NCI-H2029 (cell line): ENCODE measurements at regions not wholly inside any gene's neighbourhood (a gene's known extent, or its start where the extent isn't known, plus 50 kb on each side); places are given as distances from the start of the nearest gene placed in this dataset.
A peak's percentile ranks its signal among the peaks of the same experiment; 100 is the strongest.
"Not testable (repeated sequence)": the region's sequence is repeated elsewhere in the genome, so short reads cannot be mapped to it uniquely, and the experiment has no call there.

Experiments
- DNase-seq: peaks from one replicate; lab custom pipeline; 2025; lab: John Stamatoyannopoulos, UW

- DNase-seq: no peak
These were observed 1070.1 kb downstream of the BRD1 start for GRCh38 chr22:48757581-48757980.

DNA sequence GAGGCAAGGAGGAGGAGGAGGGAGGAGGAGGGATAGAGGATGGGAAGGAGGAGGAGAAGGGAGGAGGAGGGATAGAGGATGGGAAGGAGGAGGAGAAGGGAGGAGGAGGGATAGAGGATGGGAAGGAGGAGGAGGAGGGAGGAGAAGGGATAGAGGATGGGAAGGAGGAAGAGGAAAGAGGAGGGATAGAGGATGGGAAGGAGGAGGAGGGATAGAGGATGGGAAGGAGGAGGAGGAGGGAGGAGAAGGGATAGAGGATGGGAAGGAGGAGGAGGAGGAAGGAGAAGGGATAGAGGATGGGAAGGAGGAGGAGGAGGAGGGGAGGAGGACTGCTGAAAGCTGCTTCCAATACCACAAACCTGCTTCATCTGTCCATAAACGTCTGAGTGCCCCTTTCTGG is 1070.5 kb downstream of the BRD1 start:
- DNase-seq: not testable (repeated sequence)

- DNase-seq: no peak
These were observed 1071.2 kb downstream of the BRD1 start for GRCh38 chr22:48756146-48757111.

GRCh38 chr22:48755059-48755949 is 1072.4 kb downstream of the BRD1 start:
- DNase-seq: no peak

DNA sequence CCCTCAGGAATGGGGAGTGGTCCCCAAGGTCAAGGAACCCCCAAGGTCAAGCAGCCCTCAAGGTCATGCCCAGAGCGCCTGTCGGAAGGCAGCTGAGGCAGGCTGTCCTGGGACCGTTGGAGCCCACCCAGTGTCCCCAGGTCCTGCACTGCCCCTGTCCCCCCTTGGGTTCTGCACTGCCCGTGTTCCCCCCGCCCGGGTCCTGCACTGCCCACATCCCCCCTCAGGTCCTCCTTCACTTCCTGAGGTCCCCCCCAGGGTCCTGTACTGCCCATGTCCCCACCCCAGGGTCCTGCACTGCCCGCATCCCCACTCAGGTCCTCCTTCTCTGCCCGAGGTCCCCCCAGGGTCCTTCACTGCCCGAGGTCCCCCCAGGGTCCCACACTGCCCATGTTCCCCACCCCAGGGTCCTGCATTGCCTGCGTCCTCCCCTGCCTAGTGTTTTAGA is 1073.0 kb downstream of the BRD1 start:
- no peak for DNase-seq

GRCh38 chr22:48753752-48754517 is 1073.7 kb downstream of the BRD1 start:
- no peak for DNase-seq

DNA sequence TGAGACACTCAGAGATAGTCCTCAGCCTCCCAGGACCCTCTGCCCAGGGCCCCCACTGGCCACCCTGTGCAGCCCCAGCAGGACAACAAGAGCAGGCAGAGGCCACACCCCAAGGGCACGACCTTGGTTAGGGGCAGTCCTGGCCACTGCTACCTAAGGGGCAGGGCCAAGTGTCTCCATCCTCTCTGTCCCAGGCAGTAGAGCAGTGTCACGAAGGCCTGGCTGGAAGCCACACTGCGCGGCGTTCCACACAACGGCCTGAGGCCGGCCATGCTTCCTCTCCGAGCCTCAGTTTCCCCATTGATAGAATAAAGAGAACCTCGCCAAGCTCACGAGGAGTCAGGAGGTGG is 1074.3 kb downstream of the BRD1 start:
- no peak for DNase-seq

- DNase-seq: no peak
These were observed 1075.0 kb downstream of the BRD1 start for GRCh38 chr22:48752451-48753380.

- no peak for DNase-seq
These were observed 1075.9 kb downstream of the BRD1 start for GRCh38 chr22:48751539-48752437.

- DNase-seq: no peak
These were observed 1076.7 kb downstream of the BRD1 start for GRCh38 chr22:48750826-48751440.

DNA sequence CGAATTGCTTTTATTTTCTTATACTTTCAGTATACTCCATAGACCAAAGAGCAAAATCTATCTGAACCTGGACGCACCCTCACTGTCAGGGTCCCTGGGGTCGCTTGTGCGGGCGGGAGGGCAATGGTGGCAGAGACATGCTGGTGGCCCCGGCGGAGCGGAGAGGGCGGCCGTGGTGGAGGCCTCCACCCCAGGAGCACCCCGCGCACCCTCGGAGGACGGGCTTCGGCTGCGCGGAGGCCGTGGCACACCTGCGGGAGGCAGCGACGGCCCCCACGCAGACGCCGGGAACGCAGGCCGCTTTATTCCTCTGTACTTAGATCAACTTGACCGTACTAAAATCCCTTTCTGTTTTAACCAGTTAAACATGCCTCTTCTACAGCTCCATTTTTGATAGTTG is 1077.4 kb downstream of the BRD1 start:
- DNase-seq: no peak

DNA sequence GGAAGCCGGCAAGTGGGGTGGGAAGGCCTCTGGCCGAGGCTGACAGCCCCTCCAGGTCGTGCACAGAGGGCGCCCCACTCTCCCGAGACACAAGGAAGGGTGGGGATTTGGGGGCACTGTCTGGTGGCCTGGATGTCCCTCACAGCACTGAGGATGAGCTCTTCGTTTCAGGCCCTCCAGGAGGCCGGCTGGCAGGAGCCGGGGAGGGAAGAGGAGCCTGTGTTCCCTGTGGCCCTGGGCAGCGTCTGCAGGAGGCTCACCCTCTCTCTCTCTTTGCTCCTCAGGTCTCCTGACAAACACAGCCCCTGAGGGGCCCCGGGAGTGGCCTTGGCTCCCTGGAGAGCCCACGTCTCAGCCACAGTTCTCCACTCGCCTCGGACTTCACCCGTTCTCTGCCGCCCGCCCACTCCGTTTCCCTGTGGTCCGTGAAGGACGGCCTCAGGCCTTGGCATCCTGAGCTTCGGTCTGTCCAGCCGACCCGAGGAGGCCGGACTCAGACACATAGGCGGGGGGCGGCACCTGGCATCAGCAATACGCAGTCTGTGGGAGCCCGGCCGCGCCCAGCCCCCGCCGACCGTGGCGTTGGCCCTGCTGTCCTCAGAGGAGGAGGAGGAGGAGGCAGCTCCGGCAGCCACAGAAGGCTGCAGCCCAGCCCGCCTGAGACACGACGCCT is 1078.0 kb downstream of the BRD1 start:
- no peak for DNase-seq

DNA sequence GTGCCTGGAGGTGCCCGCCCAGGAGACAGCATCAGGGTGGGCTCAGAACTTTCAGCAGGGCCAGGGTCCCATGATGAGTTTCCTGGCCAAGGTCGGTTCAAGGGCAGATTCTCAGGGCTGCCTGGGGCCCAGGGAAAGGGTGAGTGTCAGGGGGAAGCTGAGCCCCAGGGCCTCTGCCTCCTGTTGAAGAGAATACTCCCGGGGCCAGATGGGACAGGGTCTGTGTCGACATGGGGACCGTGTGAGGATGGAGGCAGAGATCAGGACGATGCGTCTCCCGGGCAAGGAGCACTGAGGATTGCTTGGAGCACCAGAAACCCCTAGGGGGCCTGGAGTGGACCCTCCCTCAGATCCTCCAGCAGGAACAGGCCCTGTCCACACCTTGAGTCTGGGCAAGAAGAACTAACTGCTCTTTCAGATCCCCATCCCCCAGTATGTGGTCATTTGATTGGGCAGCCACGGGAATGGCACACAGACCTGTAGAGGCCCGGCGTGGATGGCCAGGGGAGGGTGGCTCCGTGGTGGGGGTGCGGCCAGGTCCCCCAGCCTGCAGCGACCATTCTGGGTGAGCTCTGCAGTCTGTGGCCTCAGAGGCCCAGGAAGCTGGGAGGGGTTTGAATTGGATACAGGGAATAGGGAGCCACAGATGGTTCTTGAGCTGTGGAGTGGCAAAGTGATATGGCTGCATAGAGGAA is 1078.7 kb downstream of the BRD1 start:
- DNase-seq: no peak

DNA sequence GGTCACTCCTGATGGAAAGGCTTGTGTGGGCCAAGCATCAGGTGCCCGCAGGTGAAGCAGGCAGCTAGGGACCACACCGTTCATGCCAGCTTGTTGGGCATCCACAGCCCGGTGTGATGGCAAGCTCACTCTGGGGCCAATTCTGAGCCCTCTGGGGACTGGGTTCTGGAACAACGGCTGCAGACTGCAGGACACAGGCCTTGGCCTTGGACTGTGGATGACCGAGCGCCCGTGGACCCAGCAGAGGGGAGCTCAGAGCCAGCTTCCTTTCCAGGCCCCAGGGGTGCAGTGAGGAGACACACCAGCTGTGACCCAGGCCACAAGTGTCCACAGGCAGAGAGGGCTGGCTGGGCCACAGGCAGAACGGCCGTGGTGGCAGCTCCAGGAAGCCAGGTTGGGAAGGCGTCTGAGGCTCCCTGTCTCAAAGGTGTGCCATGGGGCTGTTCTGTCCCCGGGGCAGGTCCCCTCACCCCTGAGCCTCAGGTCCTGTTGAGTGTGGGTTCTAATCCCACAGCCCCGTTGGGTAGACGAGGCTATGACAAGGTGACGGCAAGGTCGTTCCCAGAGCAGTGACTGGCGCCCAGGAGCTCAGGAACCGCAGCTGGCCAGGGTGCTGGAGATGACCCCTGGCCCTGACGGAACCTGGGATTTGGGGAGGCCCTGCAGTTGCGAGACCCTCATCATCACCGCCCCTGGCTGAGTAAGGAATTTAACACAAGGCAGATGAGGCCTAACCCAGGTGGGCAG is 1079.4 kb downstream of the BRD1 start:
- DNase-seq: no peak

GRCh38 chr22:48746789-48747425 is 1080.8 kb downstream of the BRD1 start:
- DNase-seq: no peak

DNA sequence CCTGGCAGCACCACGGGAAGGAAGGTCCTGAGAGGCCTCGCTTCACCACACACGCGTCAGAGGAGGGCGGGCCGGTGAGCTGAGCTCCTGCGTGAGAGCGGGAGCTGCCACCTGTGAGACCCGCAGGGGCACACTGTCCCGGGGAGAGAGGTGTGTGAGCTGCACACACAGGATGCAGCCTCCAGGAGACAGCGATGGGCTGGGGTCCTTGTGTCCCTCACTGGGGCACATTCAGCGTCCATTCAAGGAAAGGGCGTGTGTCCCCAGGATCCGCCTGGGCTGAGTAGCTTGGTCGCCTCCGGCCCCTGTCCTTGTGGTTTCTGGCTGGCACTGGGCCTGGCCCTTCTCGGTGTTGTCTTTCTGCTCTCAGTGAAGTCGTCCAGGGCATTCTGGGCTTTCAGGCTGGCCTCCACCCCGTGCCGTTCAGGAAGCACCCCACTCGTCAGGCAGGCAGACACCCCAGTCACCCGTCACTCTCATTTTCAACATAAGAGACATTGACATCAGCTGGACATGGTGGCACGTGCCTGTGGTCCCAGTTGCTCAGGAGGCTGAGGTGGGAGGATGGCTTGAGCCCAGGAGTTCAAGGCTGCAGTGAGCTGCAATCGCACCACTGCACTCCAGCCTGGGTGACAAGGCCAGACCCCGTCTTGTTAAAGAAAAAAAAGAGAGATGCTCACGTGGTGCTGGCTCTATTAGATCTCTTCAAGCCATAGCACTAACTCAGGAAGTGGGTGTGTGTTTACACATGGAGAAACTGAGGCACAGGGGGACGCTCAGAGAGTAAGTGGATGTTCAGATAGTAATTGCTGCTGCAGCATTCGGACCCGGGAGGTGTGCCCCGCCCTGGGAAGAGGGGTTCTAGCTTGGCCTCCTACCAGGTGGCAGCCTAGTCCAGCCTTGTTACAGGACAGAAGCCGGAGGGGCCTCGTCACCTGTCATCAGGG is 1081.6 kb downstream of the BRD1 start:
- DNase-seq: peak; percentile 57
